Neutrophil (primary cell): ENCODE measurements at regions not wholly inside any gene's neighbourhood (a gene's known extent, or its start where the extent isn't known, plus 50 kb on each side); places are given as distances from the start of the nearest gene placed in this dataset.

ENCODE experiments used
- H3K27ac ChIP-seq: fragments of 200-600 bp; sonication (generic); 2 replicates; pipeline ENCODE4 v1.5.1; 2016; ENCODE audit warnings: mild to moderate bottlenecking, moderate library complexity
- H3K27me3 ChIP-seq: fragments of 200-600 bp; sonication (generic); 2 replicates; pipeline ENCODE4 v1.6.0; 2016; ENCODE audit warnings: mild to moderate bottlenecking
- H3K36me3 ChIP-seq: fragments of 200-600 bp; sonication (generic); 2 replicates; pipeline ENCODE4 v1.5.1; 2017
- H3K4me1 ChIP-seq, 2 experiments: fragments of 200-600 bp in 1 of 2; sonication (generic) in 1 of 2; 1 replicate in 1 of 2; 2 replicates in 1 of 2; pipeline versions ENCODE4 v1.5.1 to v1.6.1; 2013 to 2016; ENCODE audit warnings: low read depth in 1 of 2, low read length in 1 of 2, mild to moderate bottlenecking in 1 of 2, moderate library complexity in 1 of 2; ENCODE audit not compliant: control insufficient read depth in 1 of 2, insufficient read depth in 1 of 2
- H3K4me3 ChIP-seq, 2 experiments: fragments of 200-600 bp in 1 of 2; sonication (generic) in 1 of 2; 1 replicate in 1 of 2; 2 replicates in 1 of 2; pipeline ENCODE4 v1.5.1; 2013 to 2016; ENCODE audit warnings: low read depth in 1 of 2, low read length in 1 of 2, mild to moderate bottlenecking in 1 of 2, moderate library complexity in 1 of 2
- H3K9me3 ChIP-seq: fragments of 200-600 bp; sonication (generic); 2 replicates; pipeline ENCODE4 v1.5.1; 2016
- TF ChIP-seq, protein P1 (sequence below): fragments of 200-600 bp; sonication (generic); IDR thresholded peaks from 2 replicates; pipeline ENCODE4 v1.5.1; 2016; ENCODE audit warnings: antibody characterized with exemption

GRCh38 chr1:218025454-218025853, 259.6 kb upstream of the RRP15 start:
- H3K27ac ChIP-seq: no peak overlapping the region
- TF ChIP-seq, protein P1, sequence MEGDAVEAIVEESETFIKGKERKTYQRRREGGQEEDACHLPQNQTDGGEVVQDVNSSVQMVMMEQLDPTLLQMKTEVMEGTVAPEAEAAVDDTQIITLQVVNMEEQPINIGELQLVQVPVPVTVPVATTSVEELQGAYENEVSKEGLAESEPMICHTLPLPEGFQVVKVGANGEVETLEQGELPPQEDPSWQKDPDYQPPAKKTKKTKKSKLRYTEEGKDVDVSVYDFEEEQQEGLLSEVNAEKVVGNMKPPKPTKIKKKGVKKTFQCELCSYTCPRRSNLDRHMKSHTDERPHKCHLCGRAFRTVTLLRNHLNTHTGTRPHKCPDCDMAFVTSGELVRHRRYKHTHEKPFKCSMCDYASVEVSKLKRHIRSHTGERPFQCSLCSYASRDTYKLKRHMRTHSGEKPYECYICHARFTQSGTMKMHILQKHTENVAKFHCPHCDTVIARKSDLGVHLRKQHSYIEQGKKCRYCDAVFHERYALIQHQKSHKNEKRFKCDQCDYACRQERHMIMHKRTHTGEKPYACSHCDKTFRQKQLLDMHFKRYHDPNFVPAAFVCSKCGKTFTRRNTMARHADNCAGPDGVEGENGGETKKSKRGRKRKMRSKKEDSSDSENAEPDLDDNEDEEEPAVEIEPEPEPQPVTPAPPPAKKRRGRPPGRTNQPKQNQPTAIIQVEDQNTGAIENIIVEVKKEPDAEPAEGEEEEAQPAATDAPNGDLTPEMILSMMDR: no peak
- H3K27me3 ChIP-seq: no peaks in the 10 kb centered on the region
- no peaks in the 10 kb centered on the region for H3K9me3 ChIP-seq
- H3K4me1 ChIP-seq: no peaks in the 10 kb centered on the region
- no peaks in the 10 kb centered on the region for H3K36me3 ChIP-seq
- H3K4me3 ChIP-seq: no peak overlapping the region

DNA sequence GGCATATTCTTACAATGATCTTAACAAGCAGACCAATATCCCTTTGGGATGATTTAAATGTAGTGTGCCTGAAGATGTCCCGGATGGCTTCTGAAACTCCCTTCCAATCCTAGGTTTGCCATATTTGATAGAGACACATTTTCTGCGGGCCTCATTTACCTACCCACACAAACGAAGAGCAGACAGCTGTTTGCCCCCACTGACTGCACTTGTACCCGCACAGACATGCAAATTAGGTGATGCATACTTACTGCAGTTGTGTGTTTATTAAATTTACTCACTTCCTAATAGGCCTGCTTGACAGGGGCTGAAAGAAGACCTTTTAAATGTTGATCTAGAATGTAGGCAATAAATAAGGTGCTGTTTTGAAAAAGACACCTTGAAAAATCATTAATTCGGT, 257.9 kb upstream of the RRP15 start:
- no peaks in the 10 kb centered on the region for H3K27me3 ChIP-seq
- TF ChIP-seq, protein P1: no peak
- H3K36me3 ChIP-seq: no peaks in the 10 kb centered on the region
- no peaks in the 10 kb centered on the region for H3K9me3 ChIP-seq
- no peak overlapping the region for H3K27ac ChIP-seq
- no peaks in the 10 kb centered on the region for H3K4me1 ChIP-seq
- no peak overlapping the region for H3K4me3 ChIP-seq

GRCh38 chr1:218030846-218031245, 254.2 kb upstream of the RRP15 start:
- no peak overlapping the region for H3K4me3 ChIP-seq
- TF ChIP-seq, protein P1: no peak
- H3K27me3 ChIP-seq: no peaks in the 10 kb centered on the region
- H3K9me3 ChIP-seq: no peaks in the 10 kb centered on the region
- H3K4me1 ChIP-seq: no peaks in the 10 kb centered on the region
- H3K27ac ChIP-seq: no peak overlapping the region
- no peaks in the 10 kb centered on the region for H3K36me3 ChIP-seq

DNA sequence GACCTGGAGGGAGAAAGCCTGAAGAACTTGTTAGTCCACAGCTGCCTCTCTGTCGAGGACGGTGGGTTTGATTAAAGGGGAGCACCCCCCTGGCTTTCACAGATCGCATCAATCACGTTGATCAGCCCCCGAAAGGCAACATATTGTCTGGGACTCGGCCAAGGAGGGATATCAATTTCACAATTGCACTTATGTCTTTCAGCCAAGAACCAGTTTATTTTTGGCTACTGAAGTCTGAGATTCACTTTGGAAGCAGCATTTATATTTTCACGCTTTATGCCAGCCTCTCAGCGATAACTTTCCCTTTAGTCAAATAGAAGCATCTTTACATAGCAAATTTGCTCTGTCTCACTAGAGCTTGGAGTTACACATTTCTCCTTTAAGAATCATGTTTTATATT, 253.2 kb upstream of the RRP15 start:
- H3K36me3 ChIP-seq: no peaks in the 10 kb centered on the region
- TF ChIP-seq, protein P1: no peak
- no peak overlapping the region for H3K27ac ChIP-seq
- H3K9me3 ChIP-seq: no peaks in the 10 kb centered on the region
- H3K27me3 ChIP-seq: no peaks in the 10 kb centered on the region
- H3K4me1 ChIP-seq: no peaks in the 10 kb centered on the region
- H3K4me3 ChIP-seq: no peak overlapping the region

DNA sequence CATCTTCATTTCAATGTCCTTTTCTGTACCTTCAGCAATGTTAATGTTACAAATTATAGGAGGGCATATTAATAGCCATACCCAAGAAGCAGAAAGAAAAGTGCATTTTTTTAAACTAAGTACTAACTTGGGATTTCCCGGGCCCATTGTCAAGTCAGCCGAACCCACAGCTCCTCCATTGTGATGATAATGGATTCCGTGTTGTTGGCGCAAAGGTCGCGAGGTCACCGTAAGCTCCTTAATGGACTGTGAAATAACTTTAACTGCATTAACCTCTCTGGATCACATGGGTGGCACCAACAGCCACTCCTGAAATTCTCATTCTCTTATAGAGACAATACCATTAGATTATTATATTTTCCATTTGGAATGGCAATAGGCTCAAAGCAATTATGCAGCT, 250.6 kb upstream of the RRP15 start:
- no peaks in the 10 kb centered on the region for H3K27me3 ChIP-seq
- TF ChIP-seq, protein P1: no peak
- H3K36me3 ChIP-seq: no peaks in the 10 kb centered on the region
- no peak overlapping the region for H3K27ac ChIP-seq
- H3K4me3 ChIP-seq: no peak overlapping the region
- no peaks in the 10 kb centered on the region for H3K4me1 ChIP-seq
- no peaks in the 10 kb centered on the region for H3K9me3 ChIP-seq

GRCh38 chr1:218048828-218049420, 236.2 kb upstream of the RRP15 start:
- Histone ChIP-seq H3K4me1 (no peaks in the 10 kb centered on the region), H3K4me3 (no peak overlapping the region), H3K9me3 (no peaks in the 10 kb centered on the region), H3K36me3 (no peaks in the 10 kb centered on the region), H3K27me3 (no peaks in the 10 kb centered on the region), H3K27ac (no peak overlapping the region)
- TF ChIP-seq, protein P1: no peak
